ENCODE measurements at regions not wholly inside any gene's neighbourhood (a gene's known extent, or its start where the extent isn't known, plus 50 kb on each side); places are given as distances from the start of the nearest gene placed in this dataset.

DNA sequence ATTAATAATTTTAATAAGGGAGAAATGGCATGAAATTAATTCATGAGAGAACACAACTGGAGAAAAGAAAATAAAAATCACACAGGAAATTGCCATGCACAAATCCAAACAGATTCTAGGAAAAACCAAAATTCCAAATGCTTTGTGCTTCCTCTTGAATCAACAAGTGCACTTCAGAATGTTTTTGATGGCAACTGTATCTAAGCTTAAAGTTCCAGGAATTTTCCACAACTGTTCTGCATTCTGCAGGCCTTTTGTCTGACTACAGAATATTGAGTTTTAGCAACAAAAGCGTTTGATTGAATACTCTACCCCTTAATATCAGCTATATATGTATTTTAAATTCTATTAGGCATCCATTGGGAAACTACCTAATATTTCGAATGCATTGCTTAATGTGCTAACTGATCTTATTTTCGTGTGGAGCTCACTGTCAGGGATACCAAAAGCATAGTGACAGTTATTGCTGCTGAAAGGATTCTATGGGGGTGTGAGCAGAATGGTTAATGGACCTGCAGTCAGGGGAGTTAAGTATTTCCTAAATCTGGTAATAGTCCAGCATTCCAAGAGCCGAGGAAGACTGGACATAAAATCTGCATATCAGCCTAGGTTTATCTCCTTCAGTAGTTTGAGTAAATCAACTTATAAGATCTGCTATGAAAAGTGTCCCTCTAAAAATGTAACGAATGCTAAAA is 482.7 kb upstream of the POU3F3 start:
- TF ChIP-seq YY1 (IDR thresholded peaks at IDR 0.05; ENCODE audit: insufficient read depth, insufficient read length) (no peak), SUZ12 (IDR thresholded peaks at IDR 0.05; ENCODE audit: extremely low read depth, insufficient read depth, insufficient read length) (no peak), ZNF274 (IDR thresholded peaks at IDR 0.05; ENCODE audit: low read depth, low read length) (no peak)
- no peaks in the 10 kb centered on the region for H3K9me3 ChIP-seq (ENCODE audit: insufficient read depth, low read length)
- no peak overlapping the region for H3K4me3 ChIP-seq (ENCODE audit: insufficient read length, low read depth)
- no peak overlapping the region for H3K9ac ChIP-seq (ENCODE audit: insufficient read length, low read depth)
- H3K4me1 ChIP-seq (ENCODE audit: insufficient read depth, insufficient read length), result no peaks in the 10 kb centered on the region
- H3K27me3 ChIP-seq (ENCODE audit: insufficient read depth, insufficient read length), result no peaks in the 10 kb centered on the region
- no peak for DNase-seq (ENCODE audit: low read depth, low spot score)
- H3K36me3 ChIP-seq (ENCODE audit: insufficient read depth, insufficient read length, low read length), result no peaks in the 10 kb centered on the region

DNA sequence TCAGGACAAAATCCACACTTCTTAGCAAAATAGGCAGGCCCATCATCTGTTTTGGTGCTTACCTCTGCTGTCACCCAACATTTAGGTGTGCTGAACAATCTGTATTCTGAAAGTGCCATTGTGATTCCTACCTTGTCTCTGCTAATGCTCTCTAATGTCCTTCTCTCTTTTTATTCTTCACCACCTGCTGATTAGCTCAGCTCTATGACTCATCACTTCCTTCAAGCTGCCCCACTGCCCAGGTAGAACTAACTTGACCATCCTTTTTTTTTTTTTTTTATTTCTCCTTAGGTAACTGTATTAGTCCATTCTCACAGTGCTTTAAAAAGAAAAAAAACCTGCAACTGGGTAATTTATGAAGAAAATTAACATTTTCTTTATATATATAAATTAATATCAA is 478.7 kb upstream of the POU3F3 start:
- H3K4me3 ChIP-seq (ENCODE audit: insufficient read length, low read depth), result no peak overlapping the region
- no peak for TF ChIP-seq YY1 (IDR thresholded peaks at IDR 0.05; ENCODE audit: insufficient read depth, insufficient read length)
- no peak overlapping the region for H3K9ac ChIP-seq (ENCODE audit: insufficient read length, low read depth)
- no peaks in the 10 kb centered on the region for H3K9me3 ChIP-seq (ENCODE audit: insufficient read depth, low read length)
- H3K27me3 ChIP-seq (ENCODE audit: insufficient read depth, insufficient read length), result no peaks in the 10 kb centered on the region
- no peak for DNase-seq (ENCODE audit: low read depth, low spot score)
- H3K4me1 ChIP-seq (ENCODE audit: insufficient read depth, insufficient read length), result no peaks in the 10 kb centered on the region
- H3K36me3 ChIP-seq (ENCODE audit: insufficient read depth, insufficient read length, low read length), result no peaks in the 10 kb centered on the region

DNA sequence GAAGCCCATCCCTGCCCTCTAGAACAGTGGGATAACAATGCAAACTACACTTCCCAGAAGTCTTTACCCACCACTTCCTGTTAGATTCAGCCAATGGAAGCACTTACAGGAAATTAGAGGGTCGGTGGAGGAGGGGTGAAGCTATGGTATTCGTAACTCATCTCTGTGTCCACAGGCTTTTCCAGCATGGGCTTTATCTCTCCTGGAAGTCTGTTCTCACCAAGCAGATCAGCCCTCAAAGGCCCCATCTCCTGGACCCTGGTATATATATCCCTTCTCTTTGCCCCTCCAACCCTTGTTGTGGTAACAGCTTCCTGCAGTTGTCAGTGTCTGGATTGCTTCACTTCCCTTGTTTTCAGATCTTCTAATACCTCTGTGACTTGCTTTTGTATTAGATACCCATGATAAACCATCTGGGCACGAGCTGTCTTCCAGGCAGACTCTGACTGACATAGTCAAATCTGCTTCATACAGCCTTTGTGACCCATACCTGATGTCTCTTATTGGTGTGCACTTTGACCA is 475.0 kb upstream of the POU3F3 start:
- no peaks in the 10 kb centered on the region for H3K9me3 ChIP-seq (ENCODE audit: insufficient read depth, low read length)
- H3K36me3 ChIP-seq (ENCODE audit: insufficient read depth, insufficient read length, low read length), result no peaks in the 10 kb centered on the region
- H3K9ac ChIP-seq (ENCODE audit: insufficient read length, low read depth), result peak overlapping the region; percentile 39
- H3K27me3 ChIP-seq (ENCODE audit: insufficient read depth, insufficient read length), result no peaks in the 10 kb centered on the region
- H3K4me1 ChIP-seq (ENCODE audit: insufficient read depth, insufficient read length), result no peaks in the 10 kb centered on the region
- TF ChIP-seq ZNF274 (IDR thresholded peaks at IDR 0.05; ENCODE audit: low read depth, low read length) (no peak), SUZ12 (IDR thresholded peaks at IDR 0.05; ENCODE audit: extremely low read depth, insufficient read depth, insufficient read length) (no peak), YY1 (IDR thresholded peaks at IDR 0.05; ENCODE audit: insufficient read depth, insufficient read length) (no peak)
- DNase-seq (ENCODE audit: low read depth, low spot score), result peak; percentile 48
- peak overlapping the region; percentile 48 for H3K4me3 ChIP-seq (ENCODE audit: insufficient read length, low read depth)

DNA sequence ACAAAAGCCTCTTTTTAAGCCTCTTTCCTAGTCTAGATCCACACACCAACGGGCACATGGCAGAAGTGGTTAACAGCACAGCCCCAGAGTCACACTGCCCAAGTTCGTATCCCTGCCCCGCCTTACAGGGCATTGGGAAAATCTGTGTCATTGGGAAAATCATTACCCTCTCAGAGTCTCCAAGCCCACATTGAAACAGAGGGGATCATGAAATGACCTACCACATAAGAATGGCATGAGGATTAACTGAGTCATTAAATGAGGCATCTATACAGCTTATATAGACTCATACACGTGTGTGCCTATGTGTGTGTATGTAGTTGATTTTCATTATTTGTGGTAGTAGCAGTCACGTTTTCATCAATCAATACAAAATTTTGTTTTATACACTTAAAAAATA is 469.0 kb upstream of the POU3F3 start:
- Histone ChIP-seq H3K4me3 (ENCODE audit: insufficient read length, low read depth) (no peak overlapping the region), H3K36me3 (ENCODE audit: insufficient read depth, insufficient read length, low read length) (no peaks in the 10 kb centered on the region), H3K9ac (ENCODE audit: insufficient read length, low read depth) (no peak overlapping the region), H3K4me1 (ENCODE audit: insufficient read depth, insufficient read length) (no peaks in the 10 kb centered on the region), H3K27me3 (ENCODE audit: insufficient read depth, insufficient read length) (no peaks in the 10 kb centered on the region), H3K9me3 (ENCODE audit: insufficient read depth, low read length) (no peaks in the 10 kb centered on the region)
- TF ChIP-seq ZNF274 (IDR thresholded peaks at IDR 0.05; ENCODE audit: low read depth, low read length) (no peak), YY1 (IDR thresholded peaks at IDR 0.05; ENCODE audit: insufficient read depth, insufficient read length) (no peak), SUZ12 (IDR thresholded peaks at IDR 0.05; ENCODE audit: extremely low read depth, insufficient read depth, insufficient read length) (no peak)
- no peak for DNase-seq (ENCODE audit: low read depth, low spot score)

DNA sequence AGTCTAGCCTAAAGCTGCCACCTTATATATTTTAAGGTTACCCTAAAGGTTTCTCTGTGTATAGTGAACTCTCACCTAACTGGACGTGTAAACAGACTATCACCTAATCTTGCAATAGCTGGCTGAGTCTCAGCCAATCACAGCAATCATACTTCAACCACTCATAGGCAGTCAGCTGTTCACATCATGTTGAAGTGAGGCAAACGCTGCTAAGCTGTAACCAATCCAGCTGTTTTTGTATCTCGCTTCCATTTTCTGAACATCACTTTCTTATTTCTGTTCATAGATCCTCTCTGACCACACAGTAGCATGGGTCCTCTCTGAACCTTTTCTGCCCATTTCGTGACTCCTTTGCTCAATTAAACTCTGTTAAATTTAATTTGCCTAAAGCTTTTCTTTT is 468.2 kb upstream of the POU3F3 start:
- Histone ChIP-seq H3K4me1 (ENCODE audit: insufficient read depth, insufficient read length) (no peaks in the 10 kb centered on the region), H3K4me3 (ENCODE audit: insufficient read length, low read depth) (no peak overlapping the region), H3K27me3 (ENCODE audit: insufficient read depth, insufficient read length) (no peaks in the 10 kb centered on the region), H3K9ac (ENCODE audit: insufficient read length, low read depth) (no peak overlapping the region), H3K9me3 (ENCODE audit: insufficient read depth, low read length) (no peaks in the 10 kb centered on the region), H3K36me3 (ENCODE audit: insufficient read depth, insufficient read length, low read length) (no peaks in the 10 kb centered on the region)
- no peak for TF ChIP-seq ZNF274 (IDR thresholded peaks at IDR 0.05; ENCODE audit: low read depth, low read length)
- no peak for TF ChIP-seq YY1 (IDR thresholded peaks at IDR 0.05; ENCODE audit: insufficient read depth, insufficient read length)
- TF ChIP-seq SUZ12 (IDR thresholded peaks at IDR 0.05; ENCODE audit: extremely low read depth, insufficient read depth, insufficient read length), result no peak
- no peak for DNase-seq (ENCODE audit: low read depth, low spot score)

DNA sequence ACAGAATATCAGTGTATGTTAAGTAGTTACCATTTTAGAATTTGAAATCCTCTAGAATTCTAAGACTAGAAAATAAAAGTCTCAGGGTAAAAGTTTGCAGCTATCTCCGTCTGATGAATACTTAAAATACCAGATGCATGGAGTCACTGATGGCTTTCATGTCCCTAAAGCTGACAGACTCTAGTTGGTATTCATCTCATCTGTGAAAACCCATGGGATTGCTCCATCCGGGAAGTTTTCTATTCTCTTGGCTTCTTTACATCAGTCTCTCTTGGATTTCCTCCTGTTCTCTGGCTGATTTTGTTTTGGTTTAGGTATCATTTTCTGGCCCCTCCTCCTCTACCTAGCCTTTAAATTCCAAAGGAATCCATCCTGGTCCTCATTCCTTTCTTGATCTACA is 465.6 kb upstream of the POU3F3 start:
- Histone ChIP-seq H3K4me3 (ENCODE audit: insufficient read length, low read depth) (no peak overlapping the region), H3K27me3 (ENCODE audit: insufficient read depth, insufficient read length) (no peaks in the 10 kb centered on the region), H3K9ac (ENCODE audit: insufficient read length, low read depth) (no peak overlapping the region), H3K4me1 (ENCODE audit: insufficient read depth, insufficient read length) (no peaks in the 10 kb centered on the region), H3K9me3 (ENCODE audit: insufficient read depth, low read length) (no peaks in the 10 kb centered on the region), H3K36me3 (ENCODE audit: insufficient read depth, insufficient read length, low read length) (no peaks in the 10 kb centered on the region)
- DNase-seq (ENCODE audit: low read depth, low spot score), result peak; percentile 25
- no peak for TF ChIP-seq ZNF274 (IDR thresholded peaks at IDR 0.05; ENCODE audit: low read depth, low read length)
- no peak for TF ChIP-seq YY1 (IDR thresholded peaks at IDR 0.05; ENCODE audit: insufficient read depth, insufficient read length)
- no peak for TF ChIP-seq SUZ12 (IDR thresholded peaks at IDR 0.05; ENCODE audit: extremely low read depth, insufficient read depth, insufficient read length)

DNA sequence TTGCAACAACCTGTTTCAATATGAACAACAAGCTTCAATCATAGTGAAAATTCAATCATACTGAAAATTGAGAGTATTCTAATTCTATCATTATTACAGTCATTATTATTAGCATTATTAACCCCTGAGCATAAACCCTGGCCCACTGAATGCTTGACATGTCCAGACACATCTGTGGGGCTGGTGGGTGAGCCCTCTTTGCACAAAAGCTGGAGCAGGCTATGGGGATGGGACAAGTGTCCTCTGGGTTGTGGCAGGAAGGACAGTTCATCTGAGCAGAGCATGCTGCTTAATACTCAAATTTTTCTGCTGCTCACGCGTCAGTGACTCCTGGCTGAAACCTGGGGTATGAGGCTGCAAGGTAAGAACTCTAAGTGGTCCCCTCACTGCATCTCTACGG is 451.1 kb upstream of the POU3F3 start:
- TF ChIP-seq SUZ12 (IDR thresholded peaks at IDR 0.05; ENCODE audit: extremely low read depth, insufficient read depth, insufficient read length) (no peak), ZNF274 (IDR thresholded peaks at IDR 0.05; ENCODE audit: low read depth, low read length) (no peak), YY1 (IDR thresholded peaks at IDR 0.05; ENCODE audit: insufficient read depth, insufficient read length) (no peak)
- H3K4me1 ChIP-seq (ENCODE audit: insufficient read depth, insufficient read length), result no peaks in the 10 kb centered on the region
- no peak for DNase-seq (ENCODE audit: low read depth, low spot score)

More for the DNA sequence above, 451.1 kb upstream of the POU3F3 start:
- H3K27me3 ChIP-seq (ENCODE audit: insufficient read depth, insufficient read length), result no peaks in the 10 kb centered on the region
- no peak overlapping the region for H3K4me3 ChIP-seq (ENCODE audit: insufficient read length, low read depth)
- no peaks in the 10 kb centered on the region for H3K36me3 ChIP-seq (ENCODE audit: insufficient read depth, insufficient read length, low read length)
- no peak overlapping the region for H3K9ac ChIP-seq (ENCODE audit: insufficient read length, low read depth)
- no peaks in the 10 kb centered on the region for H3K9me3 ChIP-seq (ENCODE audit: insufficient read depth, low read length)
